Non-pigmented ciliary epithelial cell (primary cell): ENCODE measurements at regions not wholly inside any gene's neighbourhood (a gene's known extent, or its start where the extent isn't known, plus 50 kb on each side); places are given as distances from the start of the nearest gene placed in this dataset.
"Not testable (repeated sequence)": the region's sequence is repeated elsewhere in the genome, so short reads cannot be mapped to it uniquely, and the experiment has no call there.

Experiments
- DNase-seq: peaks from one replicate; pipeline ENCODE4 v3.0.0-alpha.2; 2010; ENCODE audit warnings: low read depth

GRCh38 chr16:86075839-86076440, 177.0 kb downstream of the IRF8 start:
- DNase-seq, result no peak

DNA sequence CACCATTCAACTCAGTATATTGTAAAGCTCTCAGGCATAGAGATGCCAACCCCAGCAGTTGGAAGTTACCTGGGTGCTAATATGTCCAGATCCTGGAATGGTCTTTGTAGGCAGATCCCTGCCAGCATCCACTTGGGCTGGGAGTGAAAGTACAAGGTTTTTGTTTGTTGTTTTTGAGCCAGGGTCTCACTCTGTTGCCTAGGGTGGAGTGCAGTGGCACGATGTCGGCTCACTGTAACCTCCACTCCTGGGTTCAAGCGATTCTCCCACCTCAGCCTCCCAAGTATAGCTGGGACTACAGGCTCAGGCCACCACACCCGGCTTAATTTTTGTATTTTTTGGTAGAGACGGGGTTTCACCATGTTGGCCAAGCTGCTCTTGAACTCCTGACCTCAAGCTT, 177.6 kb downstream of the IRF8 start:
- DNase-seq, result no peak

DNA sequence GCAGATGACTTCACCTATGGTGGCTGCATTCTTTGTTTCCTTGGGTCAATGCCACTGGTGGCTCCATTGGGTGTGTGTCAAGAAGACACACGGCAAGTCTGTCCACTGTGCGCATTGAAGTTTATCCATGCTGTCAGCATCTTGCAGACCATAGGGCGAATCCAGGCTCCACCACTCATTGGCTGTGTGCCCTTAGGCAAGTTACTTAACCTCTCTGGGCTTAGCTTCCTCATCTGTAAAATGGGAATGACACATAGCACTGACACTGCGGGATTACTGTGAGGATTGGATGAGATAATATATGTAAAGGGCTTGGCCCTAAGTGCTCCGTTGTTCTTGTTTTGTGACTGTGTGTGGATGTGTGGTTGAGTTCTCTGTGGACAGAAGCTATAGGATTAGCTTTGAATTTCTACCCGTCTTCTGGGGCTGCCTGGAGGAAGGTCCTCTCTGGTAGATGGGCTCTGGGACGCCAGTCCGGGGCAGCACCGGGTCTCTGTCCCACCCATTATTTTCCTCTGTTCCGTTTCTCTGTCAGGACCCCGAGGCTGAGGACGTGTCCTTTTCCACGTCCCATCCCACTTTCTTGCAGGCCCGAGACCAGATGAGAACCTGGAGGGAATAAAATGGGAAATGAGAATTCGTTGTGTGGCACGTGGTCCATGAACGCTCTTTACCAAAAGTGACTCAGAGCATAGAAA, 178.4 kb downstream of the IRF8 start:
- DNase-seq, result no peak

GRCh38 chr16:86078121-86078600, 179.2 kb downstream of the IRF8 start:
- no peak for DNase-seq

- DNase-seq, result not testable (repeated sequence)
Observed at GRCh38 chr16:86078711-86079110, 179.7 kb downstream of the IRF8 start.

DNA sequence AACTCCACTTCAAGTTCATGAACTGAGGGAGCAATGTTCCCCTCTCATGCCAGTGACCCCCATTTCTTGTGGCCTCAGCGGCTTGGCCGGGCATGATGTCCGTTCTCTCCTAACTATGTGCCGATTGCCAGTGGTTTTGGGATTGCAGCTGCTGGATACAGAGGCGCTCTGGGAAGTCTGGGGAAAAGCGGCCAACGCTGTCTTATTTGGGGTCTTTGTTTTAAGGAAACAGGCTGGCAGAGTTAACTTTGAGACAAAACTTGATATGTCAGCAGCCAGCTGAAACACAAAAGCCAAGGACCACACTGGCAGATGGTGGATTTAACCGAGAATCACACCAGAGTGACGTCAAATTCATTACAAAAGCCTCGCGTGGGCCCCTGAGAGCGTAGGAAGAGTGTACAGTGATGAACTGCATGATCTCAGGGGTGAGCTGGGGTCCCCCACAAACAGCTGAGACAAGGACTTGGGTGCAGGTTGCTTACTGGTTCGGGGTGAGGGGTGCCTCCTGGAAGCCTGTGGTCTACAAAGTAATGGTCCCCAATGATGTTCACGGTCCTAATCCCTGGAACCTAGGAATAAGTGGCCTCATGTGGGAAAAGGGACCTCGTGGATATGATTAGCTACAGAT, 180.4 kb downstream of the IRF8 start:
- DNase-seq, result no peak

DNA sequence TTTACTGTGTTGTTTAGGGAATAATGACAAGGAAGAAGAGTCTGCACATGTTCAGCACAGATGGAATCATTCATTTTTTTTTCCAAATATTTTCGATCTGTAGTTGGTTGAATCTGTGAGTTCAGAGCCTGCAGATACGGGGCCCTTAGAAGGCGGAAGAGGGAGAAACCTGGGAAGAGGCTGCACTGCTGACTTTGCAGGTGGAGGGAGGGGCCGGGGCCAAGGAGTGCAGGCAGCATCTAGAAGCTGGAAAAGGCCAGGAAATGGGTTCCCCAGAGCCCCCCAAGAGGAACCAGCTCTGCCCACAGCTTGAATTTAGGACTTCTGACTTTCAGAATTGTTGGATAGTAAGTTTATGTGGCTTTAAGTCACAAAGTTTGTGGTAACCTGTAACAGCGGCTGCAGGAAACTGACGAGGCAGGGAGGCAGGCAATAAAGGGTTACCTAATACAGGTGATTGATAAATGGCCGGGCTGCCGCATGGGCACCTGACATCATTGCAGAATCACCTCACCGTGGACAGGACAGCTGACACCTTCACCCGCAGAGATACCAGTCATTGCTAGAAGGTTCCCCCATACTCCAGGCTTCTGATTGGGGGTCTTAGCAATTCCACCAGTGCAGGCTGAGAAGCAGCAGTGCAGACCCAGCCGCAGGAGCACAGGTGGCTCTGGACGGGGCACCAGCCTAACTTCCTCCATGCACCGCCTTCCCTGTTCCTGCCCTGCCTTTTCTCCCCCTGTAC, 181.3 kb downstream of the IRF8 start:
- DNase-seq, result no peak

GRCh38 chr16:86080982-86081381, 182.0 kb downstream of the IRF8 start:
- no peak for DNase-seq

- DNase-seq, result no peak
Observed at GRCh38 chr16:86082418-86083030, 183.6 kb downstream of the IRF8 start.

DNA sequence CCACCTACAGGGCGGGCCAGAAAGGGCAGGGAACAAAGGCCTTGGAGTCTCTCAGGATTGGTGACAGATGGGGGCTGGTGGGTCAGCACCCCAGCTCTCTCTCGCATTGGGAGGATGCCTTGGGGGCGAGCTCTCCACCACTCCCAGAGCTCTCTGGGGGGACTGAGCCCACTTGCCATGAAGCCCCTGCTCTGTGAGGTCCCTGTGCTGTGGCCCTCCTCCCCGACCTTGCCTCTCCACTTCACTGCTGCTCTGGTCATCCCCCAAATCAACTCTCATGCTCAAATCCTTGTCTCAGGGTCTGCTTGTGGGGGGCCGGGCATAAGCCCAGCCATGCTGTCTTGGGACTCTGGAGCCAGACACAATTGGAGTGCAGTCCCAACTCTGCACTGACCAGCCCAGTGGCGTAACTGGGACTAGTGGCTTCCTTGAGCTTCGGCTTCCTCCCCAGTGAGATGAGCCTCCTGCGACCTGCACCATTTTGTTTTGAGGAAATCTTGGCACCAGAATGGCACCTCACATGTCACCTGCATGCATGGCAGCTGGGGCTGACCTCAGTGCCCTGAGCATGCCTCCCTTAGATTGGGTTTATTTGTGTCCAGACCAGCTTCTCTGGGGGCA, 184.5 kb downstream of the IRF8 start:
- DNase-seq, result no peak

DNA sequence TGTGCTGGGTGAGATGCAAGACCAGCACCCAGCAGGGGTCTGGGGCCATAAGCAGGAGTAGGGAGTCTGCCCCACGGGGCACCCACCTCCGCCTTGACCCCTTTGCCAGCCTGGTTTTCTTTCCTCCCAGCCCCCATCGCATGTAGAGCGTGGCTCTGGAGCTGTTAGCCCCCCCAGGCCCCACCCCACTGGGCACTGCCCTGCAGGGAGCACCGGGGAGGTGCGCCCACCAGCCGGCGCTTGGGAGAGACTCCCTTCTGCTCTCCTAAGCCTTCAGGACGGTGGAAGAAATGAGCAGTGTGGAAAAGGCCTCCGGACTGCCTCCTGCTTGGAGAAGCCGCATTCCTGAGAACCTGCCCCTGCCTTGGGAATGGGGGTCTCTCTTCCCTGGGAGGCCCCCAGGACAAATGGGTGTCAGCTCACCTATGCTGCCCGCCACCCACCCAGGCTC, 186.2 kb downstream of the IRF8 start:
- no peak for DNase-seq

GRCh38 chr16:86085795-86086194, 186.8 kb downstream of the IRF8 start:
- no peak for DNase-seq

DNA sequence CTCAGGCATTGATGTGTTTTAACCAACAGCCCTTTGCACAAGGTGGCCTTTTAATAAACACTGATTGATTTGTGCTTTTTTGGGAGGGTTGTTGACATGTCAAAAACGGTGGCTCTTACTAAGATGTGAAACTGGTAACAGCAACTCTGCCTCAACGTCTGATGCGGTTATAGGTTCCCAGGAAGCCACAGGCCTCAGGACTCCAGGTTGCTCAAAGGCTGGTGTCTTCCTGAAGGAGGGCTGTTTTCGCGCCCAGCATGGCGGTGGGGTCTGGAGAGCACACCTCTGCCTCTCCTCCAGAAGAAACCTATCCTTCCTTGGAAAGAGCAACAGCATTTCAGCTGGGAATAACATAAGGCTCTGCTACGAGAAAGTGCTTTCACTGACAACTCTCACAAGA, 187.5 kb downstream of the IRF8 start:
- DNase-seq, result no peak

- no peak for DNase-seq
Observed at GRCh38 chr16:86087011-86087895, 188.3 kb downstream of the IRF8 start.

DNA sequence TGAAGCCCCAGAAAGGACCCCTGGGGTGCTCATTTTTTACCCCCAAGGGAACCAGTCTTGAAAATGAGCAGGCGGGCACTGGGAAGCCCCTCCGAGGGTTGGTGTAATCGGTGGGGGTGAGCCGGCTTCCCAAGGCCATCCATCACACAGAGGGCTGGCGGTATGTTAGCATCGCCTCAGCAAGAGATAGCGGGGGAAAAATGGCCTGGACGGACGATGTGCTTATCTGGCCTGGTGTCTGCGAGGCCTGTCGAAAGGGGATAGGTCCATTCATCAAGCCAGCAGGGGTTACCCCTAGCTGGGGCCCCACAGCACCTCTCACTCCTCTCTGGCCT, 188.9 kb downstream of the IRF8 start:
- no peak for DNase-seq

DNA sequence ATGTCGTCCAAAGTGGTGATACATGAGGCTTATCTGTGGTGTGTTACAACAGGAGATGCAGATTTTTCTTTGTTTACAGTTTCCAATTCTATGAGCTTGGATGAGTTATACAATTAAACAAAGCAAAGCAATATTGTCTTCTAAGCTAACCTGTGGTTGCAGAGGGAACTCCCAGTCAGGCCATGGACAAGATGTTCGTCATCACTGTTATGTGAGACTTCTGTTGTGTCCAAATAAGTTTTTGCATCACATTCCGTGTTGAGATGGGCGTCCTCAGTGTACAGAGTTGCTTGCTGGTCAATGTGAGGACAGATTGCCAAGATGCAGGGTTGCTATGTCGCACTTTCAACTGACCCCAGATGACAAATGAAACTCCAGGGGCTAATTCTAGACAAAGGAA, 189.3 kb downstream of the IRF8 start:
- no peak for DNase-seq

DNA sequence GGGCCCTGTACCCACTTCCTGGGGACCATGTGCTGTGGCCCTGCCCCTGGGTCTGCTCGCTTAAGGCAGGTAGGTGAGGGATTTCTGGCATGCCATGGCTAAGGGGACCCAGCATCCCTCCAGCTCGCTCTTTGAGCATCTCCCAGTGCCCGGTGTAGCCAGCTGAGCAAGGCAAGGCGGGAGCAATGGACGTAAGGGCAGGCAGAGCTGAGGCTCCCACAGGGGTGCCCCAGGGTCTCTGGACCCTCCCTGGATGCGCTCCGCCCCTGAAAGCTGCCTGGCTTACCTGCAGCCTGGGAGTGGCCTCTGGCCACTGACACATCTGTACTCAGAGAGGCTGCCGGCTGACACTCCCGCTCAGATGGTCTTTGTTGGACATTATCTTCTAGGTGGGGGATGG, 189.9 kb downstream of the IRF8 start:
- no peak for DNase-seq

DNA sequence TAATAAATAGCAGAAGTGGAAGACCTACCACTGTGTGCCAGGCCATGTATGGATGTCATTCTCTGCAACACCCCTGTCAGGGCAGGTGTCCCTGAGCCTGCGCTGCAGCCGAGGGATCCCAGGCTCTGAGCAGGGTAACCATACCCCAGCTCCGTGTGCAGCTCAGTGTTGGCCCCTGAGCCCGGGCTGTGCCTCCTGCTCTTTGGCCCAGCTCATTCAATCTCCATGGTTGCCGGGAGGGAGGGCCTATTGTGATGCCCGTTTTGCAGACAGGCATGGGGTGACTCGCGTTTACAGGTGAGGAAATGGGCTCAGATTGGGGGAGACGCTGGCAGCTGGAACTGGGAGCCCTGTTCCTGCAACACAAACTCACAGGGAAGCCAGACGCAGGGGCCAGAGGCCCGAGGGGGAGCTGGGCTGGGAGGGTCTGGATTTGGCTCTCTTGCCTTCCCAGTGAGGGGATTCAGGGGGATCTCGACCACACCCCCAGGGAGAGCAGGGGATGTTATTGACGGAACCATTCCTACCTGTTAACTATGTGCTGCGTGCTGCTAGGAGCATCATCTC, 190.5 kb downstream of the IRF8 start:
- DNase-seq, result no peak

DNA sequence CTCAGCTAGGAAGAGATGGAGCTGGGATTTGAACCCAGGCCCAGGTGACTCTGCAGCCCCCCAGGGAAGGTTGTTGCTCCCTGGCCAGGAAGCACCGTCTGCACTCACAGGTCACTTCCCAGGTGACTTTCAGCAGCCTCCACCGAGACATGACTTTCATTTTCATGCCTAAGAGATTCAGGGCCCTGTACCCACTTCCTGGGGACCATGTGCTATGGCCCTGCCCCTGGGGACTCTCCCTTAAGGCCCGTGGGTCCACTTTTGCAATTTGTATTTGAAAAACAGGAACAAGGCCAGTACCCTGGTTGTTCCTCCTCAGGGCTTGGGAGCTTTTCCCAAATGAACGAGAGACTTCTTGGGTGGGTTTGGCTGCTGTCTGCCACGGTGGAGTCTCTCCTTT, 191.0 kb downstream of the IRF8 start:
- DNase-seq, result no peak

DNA sequence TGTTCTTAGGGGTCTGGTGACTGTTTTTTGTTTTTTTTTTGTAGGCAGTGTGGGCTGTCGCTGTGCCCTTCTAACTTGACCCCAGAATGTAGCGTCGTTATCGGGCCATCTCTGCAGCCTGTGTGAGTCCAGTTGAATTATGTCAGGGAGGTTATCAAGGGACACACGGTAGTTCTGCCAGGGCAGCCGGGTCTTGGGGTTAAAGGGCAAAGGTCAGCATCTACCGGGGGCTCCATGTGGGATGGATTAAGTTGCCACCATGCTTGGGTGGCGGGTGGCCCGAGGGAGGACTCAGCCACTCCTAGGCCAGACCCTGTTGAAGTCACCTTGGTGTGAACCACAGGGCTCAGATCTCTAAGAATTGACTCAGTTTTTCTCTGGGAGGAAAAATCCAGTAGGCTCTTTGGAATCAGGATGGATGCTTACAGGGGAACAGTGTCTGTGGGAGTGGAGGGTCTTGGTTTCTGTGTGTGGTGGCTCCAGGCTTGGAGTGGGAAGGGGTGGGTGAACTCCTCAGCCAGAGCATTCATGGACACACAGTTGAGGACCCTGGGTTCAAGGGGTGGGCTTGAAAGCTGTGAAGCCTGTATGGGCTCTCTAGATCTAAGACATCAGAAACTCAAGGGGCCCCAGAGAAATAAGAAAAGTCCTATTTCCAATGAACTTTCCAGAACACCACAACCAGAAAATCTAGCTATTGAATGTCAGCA, 191.7 kb downstream of the IRF8 start:
- DNase-seq, result no peak
